H1 (cell line): ENCODE measurements at regions not wholly inside any gene's neighbourhood (a gene's known extent, or its start where the extent isn't known, plus 50 kb on each side); places are given as distances from the start of the nearest gene placed in this dataset.

Source experiments
- BRCA1 ChIP-seq: IDR thresholded peaks from 2 replicates; pipeline ENCODE4 v1.6.1; 2012; ENCODE audit warnings: low read depth, low read length, improper control_type of control experiment
- EGR1 ChIP-seq: IDR thresholded peaks from 2 replicates; pipeline ENCODE4 v1.6.1; 2011; ENCODE audit warnings: low read depth, low read length, borderline replicate concordance
- TF ChIP-seq, protein P1 (sequence below): IDR thresholded peaks from 2 replicates; pipeline ENCODE4 v1.6.1; 2012; ENCODE audit warnings: inconsistent platforms

- TF ChIP-seq, protein P1, sequence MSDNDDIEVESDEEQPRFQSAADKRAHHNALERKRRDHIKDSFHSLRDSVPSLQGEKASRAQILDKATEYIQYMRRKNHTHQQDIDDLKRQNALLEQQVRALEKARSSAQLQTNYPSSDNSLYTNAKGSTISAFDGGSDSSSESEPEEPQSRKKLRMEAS: no peak
- TF ChIP-seq BRCA1 (no peak), EGR1 (no peak)
- TF ChIP-seq, all 59 proteins: peak for 0
Measured at GRCh38 chr1:114037631-114037890, 58.3 kb downstream of the OLFML3 start (continued).
